ENCODE measurements at regions not wholly inside any gene's neighbourhood (a gene's known extent, or its start where the extent isn't known, plus 50 kb on each side); places are given as distances from the start of the nearest gene placed in this dataset.

GRCh38 chr4:79489506-79489905 is 81.5 kb upstream of the GK2 start:
- TF ChIP-seq POLR2AphosphoS5 (IDR thresholded peaks at IDR 0.05; ENCODE audit: insufficient read depth, low read depth, low read length) = no peak
- no peak for TF ChIP-seq JUN (IDR thresholded peaks at IDR 0.05; ENCODE audit: borderline replicate concordance, insufficient read depth, insufficient read length, low read depth)
- TF ChIP-seq MYC (IDR thresholded peaks at IDR 0.05; ENCODE audit: low read depth, low read length) = no peak
- TF ChIP-seq, protein P1, sequence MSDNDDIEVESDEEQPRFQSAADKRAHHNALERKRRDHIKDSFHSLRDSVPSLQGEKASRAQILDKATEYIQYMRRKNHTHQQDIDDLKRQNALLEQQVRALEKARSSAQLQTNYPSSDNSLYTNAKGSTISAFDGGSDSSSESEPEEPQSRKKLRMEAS (IDR thresholded peaks at IDR 0.05; ENCODE audit: insufficient read depth, insufficient read length) = no peak
- no peaks in the 10 kb centered on the region for H3K4me1 ChIP-seq (ENCODE audit: control insufficient read depth, extremely low read depth, insufficient read depth, low read length)
- intact Hi-C loops (cut with micrococcal nuclease) = no loop called here
- FAIRE-seq (no peak), DNase-seq (ENCODE audit: low read depth, low spot score) (no peak)
- H3K9me3 ChIP-seq (replicated peaks; ENCODE audit: control insufficient read depth, insufficient read depth, low read length) = no peaks in the 10 kb centered on the region
- H3K4me2 ChIP-seq (ENCODE audit: insufficient read depth, low read length) = no peak overlapping the region
- no peaks in the 10 kb centered on the region for H4K20me1 ChIP-seq (replicated peaks; ENCODE audit: control insufficient read depth, extremely low read depth, insufficient read depth, low read length)
- H3K27me3 ChIP-seq (ENCODE audit: control insufficient read depth in 2 of 2, insufficient read depth in 2 of 2, low read length in 2 of 2) = no peaks in the 10 kb centered on the region
- ChIA-PET POLR2A (no interaction called here), CTCF (no interaction called here)
- dilution Hi-C loops (cut with MboI; ENCODE audit: extremely low pct_ligation_motif_present, low sequenced_read_pairs) = no loop called here
- BruUV-seq (replicated peaks) = no TSS peak
- H3K4me3 ChIP-seq (replicated peaks in 1 of 3; ENCODE audit: insufficient read depth in 1 of 3, low read depth in 1 of 3, low read length in 3 of 3) = no peak overlapping the region
- H2AFZ ChIP-seq (ENCODE audit: low read depth, low read length) = no peak overlapping the region
- H3K9me1 ChIP-seq (replicated peaks; ENCODE audit: control insufficient read depth, extremely low read depth, insufficient read depth, low read length) = no peaks in the 10 kb centered on the region
- H3K36me3 ChIP-seq (ENCODE audit: control insufficient read depth in 2 of 2, extremely low read depth in 1 of 2, insufficient read depth in 2 of 2, low read length in 2 of 2) = no peaks in the 10 kb centered on the region
- no peaks in the 10 kb centered on the region for H3K79me2 ChIP-seq (ENCODE audit: control insufficient read depth, insufficient read depth, low read length)
- H3K9ac ChIP-seq (replicated peaks; ENCODE audit: extremely low read depth, insufficient read depth, low read length) = no peak overlapping the region
- no peak overlapping the region for H3K27ac ChIP-seq (ENCODE audit: insufficient read depth, low read depth, low read length)

- H3K4me3 ChIP-seq (replicated peaks in 1 of 3; ENCODE audit: insufficient read depth in 1 of 3, low read depth in 1 of 3, low read length in 3 of 3) = no peak overlapping the region
- no peak for TF ChIP-seq POLR2A (IDR thresholded peaks at IDR 0.05; ENCODE audit: low read depth, low read length)
- no peak for TF ChIP-seq POLR2AphosphoS5 (IDR thresholded peaks at IDR 0.05; ENCODE audit: insufficient read depth, low read depth, low read length)
- no peak for TF ChIP-seq FOS (IDR thresholded peaks at IDR 0.05; ENCODE audit: borderline replicate concordance, insufficient read depth, low read length)
- TF ChIP-seq, protein P1 (IDR thresholded peaks at IDR 0.05; ENCODE audit: insufficient read depth, insufficient read length) = no peak
- no peaks in the 10 kb centered on the region for H3K4me1 ChIP-seq (ENCODE audit: control insufficient read depth, extremely low read depth, insufficient read depth, low read length)
- no peaks in the 10 kb centered on the region for H3K79me2 ChIP-seq (ENCODE audit: control insufficient read depth, insufficient read depth, low read length)
- H3K27ac ChIP-seq (ENCODE audit: insufficient read depth, low read depth, low read length) = no peak overlapping the region
- no peak for FAIRE-seq
- no peaks in the 10 kb centered on the region for H3K36me3 ChIP-seq (ENCODE audit: control insufficient read depth in 2 of 2, extremely low read depth in 1 of 2, insufficient read depth in 2 of 2, low read length in 2 of 2)
- intact Hi-C loops (cut with micrococcal nuclease) (no loop called here), dilution Hi-C loops (cut with MboI; ENCODE audit: extremely low pct_ligation_motif_present, low sequenced_read_pairs) (no loop called here)
- no peaks in the 10 kb centered on the region for H3K9me1 ChIP-seq (replicated peaks; ENCODE audit: control insufficient read depth, extremely low read depth, insufficient read depth, low read length)
- ChIA-PET POLR2A (no interaction called here), CTCF (no interaction called here)
- no peak overlapping the region for H2AFZ ChIP-seq (ENCODE audit: low read depth, low read length)
- BruUV-seq (replicated peaks) = no TSS peak
- H3K27me3 ChIP-seq (ENCODE audit: control insufficient read depth in 2 of 2, insufficient read depth in 2 of 2, low read length in 2 of 2) = no peaks in the 10 kb centered on the region
- no peaks in the 10 kb centered on the region for H3K9me3 ChIP-seq (replicated peaks; ENCODE audit: control insufficient read depth, insufficient read depth, low read length)
- no peak overlapping the region for H3K4me2 ChIP-seq (ENCODE audit: insufficient read depth, low read length)
- no peaks in the 10 kb centered on the region for H4K20me1 ChIP-seq (replicated peaks; ENCODE audit: control insufficient read depth, extremely low read depth, insufficient read depth, low read length)
- H3K9ac ChIP-seq (replicated peaks; ENCODE audit: extremely low read depth, insufficient read depth, low read length) = no peak overlapping the region
- DNase-seq (ENCODE audit: low read depth, low spot score) = no peak
These were observed 68.2 kb upstream of the GK2 start for GRCh38 chr4:79476196-79476595.
